ACC112 (cell line): ENCODE measurements at regions not wholly inside any gene's neighbourhood (a gene's known extent, or its start where the extent isn't known, plus 50 kb on each side); places are given as distances from the start of the nearest gene placed in this dataset.

Experiments used
- H2AFZ ChIP-seq: fragments of 200-600 bp; sonication (generic); one replicate; pipeline ENCODE4 v1.6.0; 2017; ENCODE audit warnings: antibody characterized with exemption, low read length; ENCODE audit not compliant: unreplicated experiment
- H3K27ac ChIP-seq: fragments of 200-600 bp; sonication (generic); 2 replicates; pipeline ENCODE4 v1.5.1; 2014; ENCODE audit warnings: low read depth, mild to moderate bottlenecking, antibody characterized with exemption, low read length, moderate library complexity
- H3K27me3 ChIP-seq: fragments of 200-600 bp; sonication (generic); 2 replicates; pipeline ENCODE4 v1.6.1; 2014; ENCODE audit warnings: mild to moderate bottlenecking, antibody characterized with exemption, low read length, moderate library complexity, mixed read lengths; ENCODE audit not compliant: insufficient read depth
- H3K36me3 ChIP-seq: fragments of 200-600 bp; sonication (generic); 2 replicates; pipeline ENCODE4 v1.6.1; 2016; ENCODE audit warnings: mild to moderate bottlenecking, antibody characterized with exemption, low read length, moderate library complexity, mixed read lengths; ENCODE audit not compliant: insufficient read depth
- H3K4me1 ChIP-seq: fragments of 200-600 bp; sonication (generic); one replicate; pipeline ENCODE4 v1.6.1; 2016; ENCODE audit warnings: low read length, mixed read lengths; ENCODE audit not compliant: insufficient read depth, unreplicated experiment, control insufficient read depth
- H3K4me3 ChIP-seq: fragments of 200-600 bp; sonication (generic); 2 replicates; pipeline ENCODE4 v1.5.1; 2014; ENCODE audit warnings: mild to moderate bottlenecking, low read depth, low read length
- H3K79me2 ChIP-seq: fragments of 200-600 bp; sonication (generic); one replicate; pipeline ENCODE4 v1.6.0; 2016; ENCODE audit warnings: low read length; ENCODE audit not compliant: control insufficient read depth, unreplicated experiment, insufficient read depth

GRCh38 chr3:39000008-39000450, 51.7 kb downstream of the SCN11A start:
- H3K27ac ChIP-seq, result no peak overlapping the region
- peaks cover 8% of the 10 kb centered on the region for H3K4me1 ChIP-seq
- no peak overlapping the region for H2AFZ ChIP-seq
- H3K79me2 ChIP-seq, result no peaks in the 10 kb centered on the region
- H3K4me3 ChIP-seq, result no peak overlapping the region
- H3K36me3 ChIP-seq, result no peaks in the 10 kb centered on the region
- 0 out of 2 replicates have a peak, but pooled peaks cover 3% of the 10 kb centered on the region for H3K27me3 ChIP-seq

DNA sequence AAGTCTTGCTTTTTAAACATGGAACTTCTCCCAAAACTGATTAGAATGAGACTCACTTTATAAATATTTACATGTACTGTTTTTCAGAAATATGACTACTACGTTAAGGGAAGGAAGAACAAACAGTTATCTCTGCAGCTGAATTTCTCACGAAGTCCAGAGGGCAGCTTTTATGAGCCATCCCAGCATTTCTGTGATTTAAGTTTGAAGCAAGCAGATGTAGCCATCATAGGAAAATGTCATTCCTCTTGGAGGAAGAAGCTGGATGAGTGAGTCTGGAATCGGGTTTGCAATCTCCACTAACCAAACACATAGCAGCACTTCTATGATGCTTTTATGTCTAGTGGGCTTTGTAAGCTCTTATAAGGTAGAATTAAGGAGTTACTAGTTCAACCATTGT, 53.7 kb downstream of the SCN11A start:
- 0 out of 2 replicates have a peak, but pooled peaks cover under 1% of the 10 kb centered on the region for H3K27me3 ChIP-seq
- peak overlapping the region; percentile 42 for H2AFZ ChIP-seq
- H3K36me3 ChIP-seq, result no peaks in the 10 kb centered on the region
- H3K4me1 ChIP-seq, result peaks cover 9% of the 10 kb centered on the region
- peak overlapping the region; percentile 64 for H3K27ac ChIP-seq
- H3K4me3 ChIP-seq, result no peak overlapping the region
- H3K79me2 ChIP-seq, result no peaks in the 10 kb centered on the region

DNA sequence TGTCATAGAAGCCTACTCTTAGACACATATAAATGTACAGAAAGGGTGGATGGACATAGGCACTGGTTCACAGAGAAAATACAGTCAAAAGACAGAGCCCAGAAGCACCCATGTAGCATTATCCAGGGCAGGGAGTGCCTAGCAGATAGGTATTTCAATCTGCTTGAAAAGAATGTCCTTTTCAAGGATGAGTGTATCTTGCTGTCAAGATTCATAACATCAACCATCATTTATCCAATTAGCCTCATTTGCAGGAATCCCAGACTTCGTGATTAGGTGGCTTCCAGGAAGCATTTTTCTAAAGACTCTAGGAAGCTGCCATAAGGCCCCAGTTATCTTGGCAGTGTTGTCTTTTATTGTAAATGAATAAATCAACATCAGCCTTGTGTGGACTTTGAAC, 55.6 kb downstream of the SCN11A start:
- H3K36me3 ChIP-seq, result no peaks in the 10 kb centered on the region
- H2AFZ ChIP-seq, result no peak overlapping the region
- no peaks in the 10 kb centered on the region for H3K27me3 ChIP-seq
- H3K4me1 ChIP-seq, result peaks cover 24% of the 10 kb centered on the region
- H3K79me2 ChIP-seq, result no peaks in the 10 kb centered on the region
- no peak overlapping the region for H3K27ac ChIP-seq
- no peak overlapping the region for H3K4me3 ChIP-seq

DNA sequence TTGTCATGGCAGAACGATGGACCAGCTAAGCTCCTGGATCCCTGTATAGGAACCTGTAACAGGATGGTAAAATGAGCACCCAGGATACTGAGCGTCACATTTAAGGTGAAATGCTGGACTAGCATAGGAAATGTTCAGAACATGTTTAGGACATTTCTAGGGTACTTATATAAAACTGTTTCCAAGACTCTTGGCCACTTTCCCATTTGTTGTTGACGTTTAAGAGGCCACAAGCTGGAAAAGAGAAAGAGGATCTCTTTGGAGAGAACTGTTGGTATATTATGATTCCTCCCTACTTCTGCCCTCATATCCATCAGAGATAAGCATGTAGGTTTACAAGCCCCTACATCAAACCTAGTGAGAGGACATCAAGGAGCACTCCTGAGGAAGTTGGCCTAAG, 57.5 kb downstream of the SCN11A start:
- Histone ChIP-seq H3K79me2 (no peaks in the 10 kb centered on the region), H3K27me3 (no peaks in the 10 kb centered on the region), H3K36me3 (no peaks in the 10 kb centered on the region), H3K4me3 (no peak overlapping the region), H3K4me1 (peaks cover 32% of the 10 kb centered on the region), H3K27ac (no peak overlapping the region), H2AFZ (no peak overlapping the region)

GRCh38 chr3:38992117-38992760, 59.5 kb downstream of the SCN11A start:
- Histone ChIP-seq H3K79me2 (no peaks in the 10 kb centered on the region), H3K4me1 (peaks cover 24% of the 10 kb centered on the region), H2AFZ (no peak overlapping the region), H3K4me3 (peak overlapping the region; percentile 35; the same call in 1 of the 2 replicates), H3K27ac (peak overlapping the region; percentile 53), H3K27me3 (no peaks in the 10 kb centered on the region), H3K36me3 (no peaks in the 10 kb centered on the region)

DNA sequence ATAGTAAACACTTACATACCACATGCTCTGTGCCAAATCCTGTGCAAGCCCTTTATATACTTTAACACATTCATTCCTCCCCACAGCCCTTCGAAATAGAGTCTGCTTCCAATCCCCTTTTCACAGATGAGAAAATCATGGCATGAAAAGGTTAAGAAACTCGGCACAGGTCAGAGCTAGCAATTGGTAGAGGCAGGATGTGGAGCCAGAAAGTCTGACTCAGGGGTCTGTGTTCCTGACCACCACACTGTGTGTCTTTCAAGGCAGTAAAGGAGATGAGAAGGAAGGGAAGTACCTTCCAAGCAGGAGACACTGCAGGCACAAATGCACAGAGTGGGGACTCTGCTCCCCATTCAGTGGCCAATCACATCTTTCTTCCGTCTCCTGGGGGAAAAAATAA, 61.1 kb downstream of the SCN11A start:
- Histone ChIP-seq H3K79me2 (no peaks in the 10 kb centered on the region), H3K27me3 (no peaks in the 10 kb centered on the region), H3K4me3 (no peak overlapping the region), H3K4me1 (peaks cover 31% of the 10 kb centered on the region), H2AFZ (no peak overlapping the region), H3K36me3 (no peaks in the 10 kb centered on the region), H3K27ac (no peak overlapping the region)

- Histone ChIP-seq H3K27me3 (no peaks in the 10 kb centered on the region), H3K27ac (no peak overlapping the region), H2AFZ (no peak overlapping the region), H3K36me3 (no peaks in the 10 kb centered on the region), H3K79me2 (no peaks in the 10 kb centered on the region), H3K4me3 (no peak overlapping the region), H3K4me1 (peaks cover 36% of the 10 kb centered on the region)
Measured at GRCh38 chr3:38989917-38990510, 61.7 kb downstream of the SCN11A start.

DNA sequence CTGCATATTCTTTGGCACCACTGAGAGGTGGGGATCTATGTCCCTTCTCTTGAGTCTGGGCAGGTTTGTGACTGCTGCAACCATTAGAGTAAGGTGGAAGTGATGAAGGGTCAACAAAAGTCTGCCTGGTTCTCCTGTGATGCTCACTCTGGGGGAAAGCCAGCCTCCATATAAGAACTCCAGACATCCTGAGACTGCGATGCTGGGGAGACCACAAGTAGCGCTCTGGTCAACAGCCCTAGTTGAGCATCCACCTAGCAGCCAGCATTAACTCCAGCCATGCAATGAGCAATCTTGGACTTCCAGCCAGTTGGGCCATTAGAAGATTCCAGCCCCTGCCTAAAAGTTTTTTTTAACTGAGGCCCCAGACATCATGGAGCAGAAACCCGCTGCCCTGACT, 62.8 kb downstream of the SCN11A start:
- no peaks in the 10 kb centered on the region for H3K36me3 ChIP-seq
- H2AFZ ChIP-seq, result no peak overlapping the region
- peaks cover 36% of the 10 kb centered on the region for H3K4me1 ChIP-seq
- no peak overlapping the region for H3K4me3 ChIP-seq
- no peaks in the 10 kb centered on the region for H3K79me2 ChIP-seq
- no peak overlapping the region for H3K27ac ChIP-seq
- H3K27me3 ChIP-seq, result no peaks in the 10 kb centered on the region

DNA sequence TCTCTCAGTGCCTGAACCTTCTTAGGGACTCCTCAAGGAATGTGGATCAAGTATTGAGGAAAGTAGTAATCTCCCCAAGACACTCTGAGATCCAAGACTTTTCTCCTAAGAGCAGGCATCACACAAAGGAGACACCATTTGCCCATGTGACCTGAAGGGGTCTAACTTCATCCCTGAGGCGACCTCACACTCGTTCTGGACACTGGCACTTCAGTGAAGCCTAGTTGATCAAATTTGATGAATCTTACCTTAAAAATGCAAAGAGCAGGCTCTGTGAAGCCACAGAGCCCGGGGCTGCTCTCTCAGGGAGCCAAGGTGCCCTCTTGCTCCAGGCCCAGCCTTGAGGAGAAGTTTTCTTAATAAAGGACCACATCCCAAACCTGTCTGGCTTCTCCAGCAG, 64.3 kb downstream of the SCN11A start:
- Histone ChIP-seq H3K27ac (no peak overlapping the region), H3K27me3 (no peaks in the 10 kb centered on the region), H3K36me3 (no peaks in the 10 kb centered on the region), H3K4me3 (no peak overlapping the region), H3K4me1 (peaks cover 29% of the 10 kb centered on the region), H3K79me2 (no peaks in the 10 kb centered on the region), H2AFZ (no peak overlapping the region)

- H3K36me3 ChIP-seq, result no peaks in the 10 kb centered on the region
- no peak overlapping the region for H3K27ac ChIP-seq
- H3K27me3 ChIP-seq, result no peaks in the 10 kb centered on the region
- H3K79me2 ChIP-seq, result no peaks in the 10 kb centered on the region
- H3K4me3 ChIP-seq, result no peak overlapping the region
- H3K4me1 ChIP-seq, result peaks cover 23% of the 10 kb centered on the region
- H2AFZ ChIP-seq, result no peak overlapping the region
Measured at GRCh38 chr3:38986901-38987300, 64.8 kb downstream of the SCN11A start.

DNA sequence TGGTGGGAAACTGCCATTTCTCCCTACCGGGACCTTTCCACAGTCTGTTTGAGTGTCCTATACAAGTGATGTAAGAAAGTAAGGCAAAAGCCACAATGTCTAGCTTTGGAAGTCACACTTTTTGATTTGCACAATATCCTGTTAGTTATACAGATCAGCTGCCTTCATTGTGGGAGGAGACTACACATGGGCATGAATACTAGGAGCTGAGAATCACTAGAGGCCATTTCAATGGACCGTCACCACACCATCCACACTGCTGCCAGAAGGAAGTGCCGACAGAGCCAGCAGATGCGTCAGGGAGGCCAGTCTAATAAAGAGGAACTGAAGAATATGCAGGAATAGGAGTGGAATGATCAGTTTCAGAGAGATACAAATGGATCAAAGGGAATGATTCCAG, 65.8 kb downstream of the SCN11A start:
- H2AFZ ChIP-seq, result no peak overlapping the region
- H3K4me1 ChIP-seq, result peaks cover 17% of the 10 kb centered on the region
- H3K36me3 ChIP-seq, result no peaks in the 10 kb centered on the region
- no peaks in the 10 kb centered on the region for H3K79me2 ChIP-seq
- peaks cover 4% of the 10 kb centered on the region for H3K27me3 ChIP-seq
- H3K27ac ChIP-seq, result peak overlapping the region; percentile 63; the same call in 1 of the 2 replicates
- no peak overlapping the region for H3K4me3 ChIP-seq
